SH-SY5Y (cell line): ENCODE measurements at regions not wholly inside any gene's neighbourhood (a gene's known extent, or its start where the extent isn't known, plus 50 kb on each side); places are given as distances from the start of the nearest gene placed in this dataset.

Experiments used
- GATA2 ChIP-seq: IDR thresholded peaks from 2 replicates; pipeline ENCODE4 v1.6.1; 2011; ENCODE audit warnings: mild to moderate bottlenecking, low read depth, low read length
- GATA3 ChIP-seq: IDR thresholded peaks from 2 replicates; pipeline ENCODE4 v1.6.1; 2011; ENCODE audit warnings: low read depth, mild to moderate bottlenecking, low read length, moderate library complexity

DNA sequence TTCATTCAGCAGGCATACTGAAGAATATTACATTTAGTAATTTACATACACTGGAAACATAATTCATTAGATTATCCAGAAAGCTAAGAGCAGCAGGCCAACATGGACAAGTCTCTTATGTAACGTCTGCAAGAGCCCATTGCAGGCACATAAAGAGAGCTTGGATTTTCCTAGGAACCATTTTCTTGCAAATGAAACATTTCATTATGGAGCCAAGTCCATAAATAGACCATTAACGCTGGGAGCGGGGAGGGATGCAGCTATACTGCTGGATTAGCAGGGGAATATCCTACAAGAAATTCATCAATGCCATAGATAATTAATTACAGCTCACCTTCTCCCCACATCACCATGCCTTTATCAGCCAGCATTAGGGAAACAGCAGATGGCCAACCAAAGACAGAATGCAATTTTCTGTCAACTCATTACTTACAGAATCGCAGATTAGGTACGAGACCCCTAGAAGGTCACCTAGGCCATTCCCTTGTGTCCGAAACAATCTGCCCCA is 170.4 kb downstream of the C1D start:
- TF ChIP-seq GATA3 (no peak), GATA2 (no peak)
